SK-N-SH (cell line): ENCODE measurements at regions not wholly inside any gene's neighbourhood (a gene's known extent, or its start where the extent isn't known, plus 50 kb on each side); places are given as distances from the start of the nearest gene placed in this dataset.

Source experiments
- CTCF ChIA-PET: fragments of 300-600, 350-600 bp; formaldehyde crosslinking; extraction: SDS; loops from one replicate; lab custom pipeline; 2021; lab: Yijun Ruan, JAX
- POLR2A ChIA-PET: fragments of 350-600 bp; sonication (Branson Sonifier 250); formaldehyde crosslinking; extraction: SDS; loops from one replicate; lab custom pipeline; 2020; ENCODE audit warnings: antibody characterized with exemption, inconsistent platforms; lab: Yijun Ruan, JAX
- DNase-seq: peaks from one replicate; pipeline ENCODE4 v3.0.0; 2012
- H2AFZ ChIP-seq: fragments of 200-600 bp; sonication (generic); 2 replicates; pipeline ENCODE4 v1.8.1; 2016; ENCODE audit warnings: antibody characterized with exemption, mild to moderate bottlenecking, low read depth
- H3F3A ChIP-seq: fragments of 200-600 bp; sonication (generic); replicated peaks from 2 replicates; pipeline ENCODE3; 2016; ENCODE audit warnings: antibody characterized with exemption, mild to moderate bottlenecking; ENCODE audit not compliant: insufficient read depth
- H3K27ac ChIP-seq, 2 experiments: fragments of 200-500 bp in 1 of 2; fragments of 200-600 bp in 1 of 2; sonication (Bioruptor generic) in 1 of 2; sonication (generic), shearing (Covaris generic) in 1 of 2; 2 replicates each; pipeline versions ENCODE4 v1.5.1 to v1.6.1; 2014 to 2016; ENCODE audit warnings: low read depth in 2 of 2, inconsistent platforms in 1 of 2, low read length in 1 of 2, mild to moderate bottlenecking in 1 of 2, mixed read lengths in 1 of 2
- H3K27me3 ChIP-seq: fragments of 200-600 bp; sonication (generic), shearing (Covaris generic); 2 replicates; pipeline ENCODE4 v1.6.1; 2016; ENCODE audit warnings: mixed run types; ENCODE audit not compliant: insufficient read depth
- H3K36me3 ChIP-seq, 2 experiments: fragments of 200-500 bp in 1 of 2; fragments of 200-600 bp in 1 of 2; sonication (Bioruptor generic) in 1 of 2; sonication (generic) in 1 of 2; replicated peaks in 1 of 2; 2 replicates each; pipeline versions ENCODE3 to v1.5.1; 2014 to 2016; ENCODE audit warnings: low read length in 1 of 2, mild to moderate bottlenecking in 1 of 2; ENCODE audit not compliant: insufficient read depth in 2 of 2, control insufficient read depth in 1 of 2
- H3K4me1 ChIP-seq, 2 experiments: fragments of 200-500 bp in 1 of 2; fragments of 200-600 bp in 1 of 2; sonication (Bioruptor generic) in 1 of 2; sonication (generic), shearing (Covaris generic) in 1 of 2; 2 replicates each; pipeline versions ENCODE4 v1.5.1 to v1.6.1; 2014 to 2016; ENCODE audit warnings: low read depth in 1 of 2, low read length in 1 of 2, mixed run types in 1 of 2; ENCODE audit not compliant: insufficient read depth in 2 of 2, control insufficient read depth in 1 of 2
- H3K4me2 ChIP-seq: fragments of 200-600 bp; sonication (generic), shearing (Covaris generic); 2 replicates; pipeline ENCODE4 v1.6.1; 2017; ENCODE audit warnings: mixed run types
- H3K4me3 ChIP-seq, 2 experiments: fragments of 200-500 bp in 1 of 2; fragments of 200-600 bp in 1 of 2; sonication (Bioruptor generic) in 1 of 2; sonication (generic), shearing (Covaris generic) in 1 of 2; 2 replicates each; pipeline versions ENCODE4 v1.5.1 to v1.8.1; 2014 to 2016; ENCODE audit warnings: low read depth in 2 of 2, inconsistent platforms in 1 of 2, low read length in 1 of 2, mild to moderate bottlenecking in 1 of 2, mixed read lengths in 1 of 2, moderate library complexity in 1 of 2
- H3K79me2 ChIP-seq: fragments of 200-600 bp; sonication (generic); 2 replicates; pipeline ENCODE4 v1.8.1; 2017; ENCODE audit warnings: mild to moderate bottlenecking; ENCODE audit not compliant: insufficient read depth
- H3K9ac ChIP-seq: fragments of 200-600 bp; sonication (generic); 2 replicates; pipeline ENCODE4 v1.6.1; 2017; ENCODE audit warnings: mixed run types
- H3K9me2 ChIP-seq: fragments of 200-600 bp; sonication (generic); 2 replicates; pipeline ENCODE4 v1.6.1; 2017; ENCODE audit warnings: mixed run types
- H3K9me3 ChIP-seq: fragments of 200-600 bp; sonication (generic); 2 replicates; pipeline ENCODE4 v1.6.1; 2017; ENCODE audit warnings: mixed run types, mild to moderate bottlenecking, moderate library complexity
- H4K20me1 ChIP-seq: fragments of 200-600 bp; sonication (generic); 2 replicates; pipeline ENCODE4 v1.6.1; 2017; ENCODE audit warnings: mild to moderate bottlenecking, mixed run types; ENCODE audit not compliant: insufficient read depth
- CHD2 ChIP-seq: fragments of 150-350 bp; IDR thresholded peaks from 2 replicates; pipeline ENCODE4 v1.6.1; 2018; ENCODE audit warnings: low read length; ENCODE audit not compliant: partially characterized antibody
- EP300 ChIP-seq, 2 experiments: IDR thresholded peaks; 2 replicates each; pipeline versions ENCODE4 v1.4.0 to v1.6.1; 2012; ENCODE audit warnings: borderline replicate concordance in 1 of 2, low read depth in 1 of 2, low read length in 1 of 2
- FOXJ3 ChIP-seq: sonication (generic); formaldehyde crosslinking; IDR thresholded peaks from 2 replicates; pipeline ENCODE4 v1.5.1; 2020; ENCODE audit warnings: mild to moderate bottlenecking, missing genetic modification reagents
- GABPA ChIP-seq: IDR thresholded peaks from 2 replicates; pipeline ENCODE4 v1.4.0; 2012; ENCODE audit warnings: low read depth, mild to moderate bottlenecking
- IRF3 ChIP-seq: fragments of 150-350 bp; IDR thresholded peaks from 2 replicates; pipeline ENCODE4 v1.6.1; 2016; ENCODE audit warnings: mild to moderate bottlenecking, low read depth, low read length
- NFIC ChIP-seq: IDR thresholded peaks from 2 replicates; pipeline ENCODE4 v1.4.0; 2012; ENCODE audit warnings: borderline replicate concordance
- NRF1 ChIP-seq: IDR thresholded peaks from 2 replicates; pipeline ENCODE4 v1.6.1; 2012; ENCODE audit warnings: low read depth, mild to moderate bottlenecking, low read length
- POLR2AphosphoS5 ChIP-seq: IDR thresholded peaks from 2 replicates; pipeline ENCODE4 v1.6.1; 2012; ENCODE audit warnings: low read depth, low read length
- RAD21 ChIP-seq: IDR thresholded peaks from 2 replicates; pipeline ENCODE4 v1.6.1; 2012; ENCODE audit warnings: mild to moderate bottlenecking, low read length
- REST ChIP-seq: IDR thresholded peaks from 2 replicates; pipeline ENCODE4 v1.6.1; 2012; ENCODE audit warnings: mild to moderate bottlenecking, low read depth, low read length, moderate library complexity
- RXRA ChIP-seq: IDR thresholded peaks from 2 replicates; pipeline ENCODE4 v1.4.0; 2012; ENCODE audit warnings: low read depth, mild to moderate bottlenecking, borderline replicate concordance
- SIN3A ChIP-seq: IDR thresholded peaks from 2 replicates; pipeline ENCODE4 v1.6.1; 2012; ENCODE audit warnings: low read depth, mild to moderate bottlenecking, low read length, moderate library complexity, borderline replicate concordance
- TEAD4 ChIP-seq: IDR thresholded peaks from 2 replicates; pipeline ENCODE4 v1.4.0; 2012; ENCODE audit warnings: mild to moderate bottlenecking, borderline replicate concordance; ENCODE audit not compliant: insufficient read depth
- YY1 ChIP-seq: IDR thresholded peaks from 2 replicates; pipeline ENCODE4 v1.4.0; 2012; ENCODE audit warnings: low read depth, mild to moderate bottlenecking
- WGBS: methylation state at CpG from one replicate; pipeline ENCODE4 v1.1.6; 2017; ENCODE audit warnings: low lambda C conversion rate; 5-methylcytosine and 5-hydroxymethylcytosine counted together
- TF ChIP-seq, protein P1 (sequence below): fragments of 150-350 bp; IDR thresholded peaks from 2 replicates; pipeline ENCODE4 v1.6.1; 2017; ENCODE audit warnings: antibody characterized with exemption, low read length, low read depth, borderline replicate concordance

DNA sequence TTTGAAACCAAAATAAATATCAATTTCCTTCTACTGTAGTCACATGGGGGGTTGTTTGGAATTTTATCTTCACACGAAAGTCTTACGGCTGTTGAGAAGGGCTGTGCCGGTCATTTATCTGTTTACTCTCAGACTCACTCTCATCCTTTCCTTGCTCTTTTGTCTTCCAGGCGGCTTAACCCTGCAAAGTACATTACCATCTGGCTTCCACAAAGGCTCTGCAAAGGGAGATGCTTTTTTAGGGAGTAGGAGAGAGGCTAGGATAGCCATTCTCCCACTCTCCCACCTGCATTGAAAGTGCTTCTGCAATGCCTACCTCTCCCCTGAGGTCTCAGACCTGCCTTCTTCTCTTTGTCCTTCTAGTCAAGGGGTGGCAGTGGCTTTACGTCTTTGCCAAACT, 247.6 kb downstream of the MEIS1 start:
- Histone ChIP-seq H2AFZ (no peak overlapping the region), H3K9me2 (no peaks in the 10 kb centered on the region), H3K36me3 (no peaks in the 10 kb centered on the region), H3K9ac (no peak overlapping the region), H3K9me3 (no peaks in the 10 kb centered on the region), H3K4me3 (no peak overlapping the region), H3K4me1 (no peaks in the 10 kb centered on the region; a peak in 1 of 4 replicates), H4K20me1 (no peaks in the 10 kb centered on the region), H3F3A (no peaks in the 10 kb centered on the region), H3K27ac (no peak overlapping the region), H3K79me2 (no peaks in the 10 kb centered on the region), H3K4me2 (no peak overlapping the region), H3K27me3 (no peaks in the 10 kb centered on the region)
- CTCF ChIA-PET: no interaction called here
- no peak for DNase-seq
- TF ChIP-seq NFIC (no peak), REST (no peak), CHD2 (no peak), GABPA (no peak), IRF3 (no peak), RAD21 (no peak), FOXJ3 (CRISPR knock-in tag) (no peak), TEAD4 (no peak), RXRA (no peak), YY1 (no peak), SIN3A (no peak), POLR2AphosphoS5 (no peak), NRF1 (no peak), EP300 (IDR thresholded peaks at IDR 0.05; ENCODE audit: borderline replicate concordance in 1 of 2, low read depth in 1 of 2, low read length in 1 of 2) (no peak)
- TF ChIP-seq, protein P1, sequence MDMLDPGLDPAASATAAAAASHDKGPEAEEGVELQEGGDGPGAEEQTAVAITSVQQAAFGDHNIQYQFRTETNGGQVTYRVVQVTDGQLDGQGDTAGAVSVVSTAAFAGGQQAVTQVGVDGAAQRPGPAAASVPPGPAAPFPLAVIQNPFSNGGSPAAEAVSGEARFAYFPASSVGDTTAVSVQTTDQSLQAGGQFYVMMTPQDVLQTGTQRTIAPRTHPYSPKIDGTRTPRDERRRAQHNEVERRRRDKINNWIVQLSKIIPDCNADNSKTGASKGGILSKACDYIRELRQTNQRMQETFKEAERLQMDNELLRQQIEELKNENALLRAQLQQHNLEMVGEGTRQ: no peak
- WGBS: 81% methylated on average over 5 of the region's 5 CpGs
- POLR2A ChIA-PET: no interaction called here
